HuH-7.5 (cell line): ENCODE measurements at regions not wholly inside any gene's neighbourhood (a gene's known extent, or its start where the extent isn't known, plus 50 kb on each side); places are given as distances from the start of the nearest gene placed in this dataset.

Source experiments
- DNase-seq: peaks from one replicate; pipeline ENCODE4 v3.0.0; 2011; ENCODE audit warnings: low spot score

- DNase-seq: no peak
Observed at GRCh38 chr5:8138884-8139283, 269.9 kb downstream of the MTRR start.

GRCh38 chr5:8150791-8151190 is 281.8 kb downstream of the MTRR start:
- DNase-seq: no peak

- no peak for DNase-seq
Observed at GRCh38 chr5:8156706-8157105, 287.8 kb downstream of the MTRR start.

- no peak for DNase-seq
Observed at GRCh38 chr5:8157320-8157822, 288.4 kb downstream of the MTRR start.

GRCh38 chr5:8176101-8176693 is 307.2 kb downstream of the MTRR start:
- no peak for DNase-seq

GRCh38 chr5:8184455-8185063 is 315.6 kb downstream of the MTRR start:
- no peak for DNase-seq

- DNase-seq: no peak
Observed at GRCh38 chr5:8185852-8186251, 316.9 kb downstream of the MTRR start.

- DNase-seq: no peak
Observed at GRCh38 chr5:8188874-8189565, 320.1 kb downstream of the MTRR start.

- DNase-seq: no peak
Observed at GRCh38 chr5:8192840-8193239, 323.9 kb downstream of the MTRR start.

GRCh38 chr5:8196061-8196460 is 327.1 kb downstream of the MTRR start:
- DNase-seq: no peak

GRCh38 chr5:8208307-8208706 is 339.4 kb downstream of the MTRR start:
- no peak for DNase-seq

- no peak for DNase-seq
Observed at GRCh38 chr5:8209500-8209899, 340.6 kb downstream of the MTRR start.

GRCh38 chr5:8213701-8214240 is 344.8 kb downstream of the MTRR start:
- DNase-seq: no peak

- no peak for DNase-seq
Observed at GRCh38 chr5:8216921-8217320, 348.0 kb downstream of the MTRR start.

GRCh38 chr5:8226148-8226547 is 357.2 kb downstream of the MTRR start:
- DNase-seq: no peak

- DNase-seq: no peak
Observed at GRCh38 chr5:8227112-8227511, 358.2 kb downstream of the MTRR start.

GRCh38 chr5:8229551-8229950 is 360.6 kb downstream of the MTRR start:
- DNase-seq: no peak

GRCh38 chr5:8230868-8231267 is 361.9 kb downstream of the MTRR start:
- DNase-seq: no peak

- no peak for DNase-seq
Observed at GRCh38 chr5:8233479-8233878, 364.5 kb downstream of the MTRR start.

- no peak for DNase-seq
Observed at GRCh38 chr5:8234179-8234770, 365.3 kb downstream of the MTRR start.

- no peak for DNase-seq
Observed at GRCh38 chr5:8238080-8238479, 369.1 kb downstream of the MTRR start.

GRCh38 chr5:8239198-8239597 is 370.2 kb downstream of the MTRR start:
- DNase-seq: no peak

GRCh38 chr5:8239646-8240045 is 370.7 kb downstream of the MTRR start:
- no peak for DNase-seq
